GM03348 (cell line): ENCODE measurements at regions not wholly inside any gene's neighbourhood (a gene's known extent, or its start where the extent isn't known, plus 50 kb on each side); places are given as distances from the start of the nearest gene placed in this dataset.
"Not testable (repeated sequence)": the region's sequence is repeated elsewhere in the genome, so short reads cannot be mapped to it uniquely, and the experiment has no call there.

Experiments
- DNase-seq: peaks from one replicate; pipeline ENCODE4 v3.0.0; 2012; ENCODE audit warnings: low spot score

DNA sequence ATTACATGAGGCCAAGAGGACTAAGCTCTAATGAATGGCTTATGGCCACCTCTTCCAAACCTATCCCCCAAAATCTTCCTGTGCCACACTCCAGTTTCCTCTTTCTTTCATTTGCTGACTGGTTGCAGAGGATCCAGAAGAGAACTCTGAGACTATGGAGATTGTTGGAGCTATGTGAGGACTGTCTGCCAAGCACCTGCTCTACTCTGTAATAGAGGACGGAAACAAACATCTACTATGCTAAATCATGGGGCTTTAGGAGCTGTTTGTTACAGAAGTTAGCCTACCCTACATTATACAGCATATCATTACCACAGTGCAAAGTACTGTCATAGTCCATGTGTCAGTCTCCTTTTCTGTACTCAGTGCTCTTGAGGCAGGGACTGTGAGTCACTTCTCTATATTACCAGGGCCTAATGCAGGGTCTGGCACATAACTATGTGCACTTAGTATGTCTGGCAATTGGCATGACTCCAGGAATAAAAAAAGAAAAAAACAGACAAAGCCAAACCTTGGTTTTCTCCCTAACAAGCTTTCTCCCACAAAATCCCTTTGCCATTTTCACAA lies 95.1 kb downstream of the RPAP3 start:
- no peak for DNase-seq

DNA sequence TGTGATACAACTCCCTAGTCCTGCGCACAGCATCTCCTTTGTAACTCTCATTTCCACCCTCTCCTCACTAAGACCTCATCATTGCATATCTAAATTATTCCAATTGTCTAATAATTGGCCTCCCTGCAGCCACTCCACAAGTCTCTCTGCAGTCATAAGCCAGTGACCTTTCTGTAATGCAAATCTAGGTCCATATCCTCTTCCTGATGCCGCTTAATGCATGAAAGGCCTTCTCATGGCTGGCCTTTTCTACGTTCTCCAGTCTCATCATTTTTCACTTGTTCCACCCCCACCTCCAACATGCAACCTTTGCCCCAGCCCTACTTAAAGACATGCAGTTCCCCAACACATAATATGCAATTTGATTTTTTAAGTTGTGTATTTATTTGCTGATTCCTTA lies 96.0 kb downstream of the RPAP3 start:
- DNase-seq: no peak

DNA sequence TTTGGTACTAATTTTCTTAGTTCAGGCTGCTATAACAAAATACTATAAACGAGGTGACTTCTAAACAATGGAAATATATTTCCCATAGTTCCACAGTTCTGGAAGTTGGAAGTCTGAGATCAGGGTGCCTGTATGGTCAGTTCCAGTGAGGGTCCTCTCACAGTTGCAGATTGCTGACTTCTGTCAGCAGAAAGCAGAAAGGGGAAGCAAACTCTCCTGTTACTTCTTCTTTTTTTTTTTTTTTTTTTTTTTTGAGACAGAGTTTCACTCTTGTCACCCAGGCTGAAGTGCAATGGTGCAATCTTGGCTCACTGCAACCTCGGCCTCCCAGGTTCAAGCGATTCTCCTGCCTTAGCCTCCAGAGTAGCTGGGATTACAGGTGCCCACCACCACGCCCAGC lies 97.2 kb downstream of the RPAP3 start:
- not testable (repeated sequence) for DNase-seq

DNA sequence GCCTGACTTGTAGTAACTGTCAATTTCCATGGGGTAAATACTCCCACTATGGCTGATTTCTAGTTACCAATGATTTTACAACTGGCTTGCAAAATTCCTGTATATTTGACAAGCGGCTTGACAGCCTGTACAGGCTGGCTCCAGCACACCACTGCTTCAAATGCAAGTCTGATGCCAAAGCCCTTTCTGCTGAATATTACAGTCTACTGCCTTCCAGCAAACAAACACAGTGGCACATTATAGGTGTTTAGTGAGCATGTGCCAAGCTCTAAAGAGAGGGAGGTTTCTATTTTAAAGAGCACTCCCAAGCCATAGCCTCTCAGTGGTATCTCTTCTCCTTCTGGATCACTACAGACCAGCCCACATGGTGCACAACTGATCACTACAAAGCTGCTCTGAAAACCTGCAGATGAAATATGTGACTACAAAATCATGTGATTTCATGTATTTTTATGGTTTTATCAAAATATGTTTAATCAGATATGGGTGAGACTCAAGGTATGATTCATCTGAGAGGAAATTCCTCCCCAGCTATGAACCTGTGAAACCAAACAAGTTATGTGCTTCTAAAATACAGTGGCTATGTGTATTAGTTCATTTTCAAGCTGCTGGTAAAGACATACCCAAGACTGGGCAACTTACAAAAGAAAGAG lies 101.5 kb downstream of the RPAP3 start:
- no peak for DNase-seq

DNA sequence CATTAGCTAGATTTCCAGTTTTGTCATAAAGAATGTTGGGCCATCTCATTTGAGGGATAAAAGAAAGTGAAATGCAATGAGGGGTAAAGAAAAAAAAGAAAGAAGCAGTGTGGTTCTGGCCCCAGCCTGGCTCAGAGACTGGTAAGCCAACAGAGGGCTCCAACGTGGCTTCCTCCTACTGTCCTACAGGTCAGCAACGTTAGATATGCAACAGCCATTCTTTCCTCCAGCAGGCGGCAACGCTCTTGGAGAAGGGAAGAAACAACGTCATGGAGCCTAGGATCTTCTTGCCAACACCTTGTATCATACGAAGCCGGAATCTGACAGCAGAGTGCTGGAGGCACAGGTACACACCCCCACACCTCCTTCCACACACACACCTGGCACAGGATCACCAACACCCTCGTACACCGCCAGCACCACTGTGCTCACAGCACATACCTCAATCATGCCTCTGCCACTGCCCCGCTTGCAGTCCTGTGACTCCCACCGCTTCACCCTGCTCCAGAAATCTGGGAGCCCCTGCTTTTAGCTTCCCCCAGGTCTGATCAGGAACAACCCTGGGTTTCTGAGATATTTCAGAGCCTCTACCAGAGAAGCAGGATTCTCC lies 102.8 kb downstream of the RPAP3 start:
- no peak for DNase-seq

DNA sequence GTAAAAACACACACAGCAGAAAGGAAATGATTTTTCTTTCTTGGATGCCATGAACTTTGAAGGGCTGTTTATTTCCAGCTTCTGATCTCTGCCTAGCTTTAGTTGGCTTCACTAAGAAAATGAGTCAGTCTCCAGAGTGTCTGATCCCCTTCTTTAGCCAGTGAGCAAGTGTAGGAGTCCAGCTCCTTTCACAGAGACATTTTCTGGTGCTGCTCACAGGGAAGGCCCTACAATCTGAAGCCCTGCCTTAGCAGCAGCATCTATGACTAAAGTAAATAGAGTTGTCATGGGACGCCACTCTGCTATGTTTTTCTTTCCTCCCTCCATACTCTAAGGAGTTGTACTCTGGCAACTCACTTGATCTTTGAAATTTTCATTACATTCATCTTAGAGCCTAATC lies 103.5 kb downstream of the RPAP3 start:
- DNase-seq: peak; percentile 51

DNA sequence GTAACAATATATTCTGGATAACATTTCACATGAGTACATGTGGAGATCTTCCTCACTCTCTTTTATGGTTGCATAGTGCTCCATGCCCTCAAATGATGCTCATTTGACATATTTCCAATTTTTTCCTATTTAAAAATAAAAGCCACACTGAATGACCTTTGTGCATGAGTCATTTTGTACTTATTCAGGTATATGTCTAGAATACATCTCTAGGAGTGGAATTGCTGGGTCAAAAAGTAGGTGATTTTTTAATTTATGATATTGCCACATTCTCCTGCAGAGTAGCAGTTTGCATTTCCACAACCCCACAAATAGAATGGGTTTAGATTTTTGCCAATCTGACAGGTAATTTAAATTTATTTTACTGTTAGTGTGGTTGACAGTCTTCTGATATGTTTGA lies 104.8 kb downstream of the RPAP3 start:
- DNase-seq: no peak

DNA sequence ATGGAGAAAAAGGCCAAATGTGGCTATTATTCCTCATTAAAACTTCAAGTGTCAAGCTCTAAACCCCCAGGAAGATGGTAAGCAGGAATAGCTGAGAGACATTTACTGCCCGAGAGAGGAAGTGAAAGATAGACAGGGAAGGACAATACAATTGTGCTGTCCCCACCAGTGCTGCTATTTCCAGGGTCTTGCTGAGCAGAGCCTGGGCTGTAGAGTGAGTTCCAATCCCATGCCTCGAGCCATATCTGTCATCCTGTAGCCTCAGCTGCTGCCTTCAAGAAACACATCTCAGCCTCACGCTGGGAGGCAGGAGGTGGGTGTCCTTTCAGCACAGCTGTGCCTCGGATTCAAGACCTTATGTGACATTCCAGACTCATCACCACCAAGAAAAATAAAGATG lies 114.0 kb downstream of the RPAP3 start:
- DNase-seq: no peak

DNA sequence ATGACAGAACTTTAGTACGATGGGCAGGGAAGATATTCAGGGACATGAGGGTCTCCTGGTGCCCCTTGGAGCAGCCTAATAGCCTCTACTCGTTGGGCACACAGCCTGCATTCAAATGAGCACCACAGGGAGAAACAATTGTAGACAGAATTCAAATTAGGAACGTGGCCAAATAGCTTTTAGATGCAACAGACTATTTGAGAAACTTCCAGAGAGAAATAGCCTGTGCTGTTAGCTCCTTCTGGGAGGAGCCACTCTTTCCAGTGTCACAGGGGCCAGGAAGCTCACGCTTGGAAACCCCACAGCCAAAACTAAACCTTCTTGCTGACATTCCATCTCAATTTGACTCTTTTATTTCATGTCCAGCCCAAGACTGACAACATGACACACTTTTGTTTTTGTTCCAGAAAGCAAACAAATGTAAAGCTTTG lies 114.5 kb downstream of the RPAP3 start:
- DNase-seq: peak; percentile 54

DNA sequence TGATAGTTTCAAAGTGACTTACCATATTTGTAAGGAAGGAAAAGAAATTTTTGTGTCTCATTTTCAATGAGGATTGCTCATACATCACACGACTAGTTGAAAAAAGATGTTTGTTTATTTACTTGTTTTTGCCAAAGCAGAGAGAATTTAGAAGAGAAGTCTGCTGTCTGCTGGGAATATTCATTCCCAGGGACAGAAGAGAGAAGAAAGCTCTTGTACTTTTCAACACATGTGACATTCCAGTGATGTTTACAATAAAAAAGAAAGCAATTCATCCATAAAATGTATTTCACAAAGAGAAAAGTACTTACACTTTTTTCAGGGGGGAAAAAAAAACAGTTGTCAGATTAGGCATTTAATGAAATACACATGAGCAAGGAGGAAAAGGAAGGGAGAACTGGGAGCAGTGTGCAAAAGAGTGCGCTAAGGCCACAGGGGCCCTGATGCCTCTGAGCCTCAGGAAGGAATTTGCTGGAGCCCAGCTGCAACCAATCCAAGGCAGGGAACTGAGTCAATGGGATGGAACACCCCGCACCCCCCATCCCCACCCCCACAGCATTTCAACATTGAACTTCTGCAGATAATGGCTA lies 115.0 kb downstream of the RPAP3 start:
- DNase-seq: peak; percentile 46

DNA sequence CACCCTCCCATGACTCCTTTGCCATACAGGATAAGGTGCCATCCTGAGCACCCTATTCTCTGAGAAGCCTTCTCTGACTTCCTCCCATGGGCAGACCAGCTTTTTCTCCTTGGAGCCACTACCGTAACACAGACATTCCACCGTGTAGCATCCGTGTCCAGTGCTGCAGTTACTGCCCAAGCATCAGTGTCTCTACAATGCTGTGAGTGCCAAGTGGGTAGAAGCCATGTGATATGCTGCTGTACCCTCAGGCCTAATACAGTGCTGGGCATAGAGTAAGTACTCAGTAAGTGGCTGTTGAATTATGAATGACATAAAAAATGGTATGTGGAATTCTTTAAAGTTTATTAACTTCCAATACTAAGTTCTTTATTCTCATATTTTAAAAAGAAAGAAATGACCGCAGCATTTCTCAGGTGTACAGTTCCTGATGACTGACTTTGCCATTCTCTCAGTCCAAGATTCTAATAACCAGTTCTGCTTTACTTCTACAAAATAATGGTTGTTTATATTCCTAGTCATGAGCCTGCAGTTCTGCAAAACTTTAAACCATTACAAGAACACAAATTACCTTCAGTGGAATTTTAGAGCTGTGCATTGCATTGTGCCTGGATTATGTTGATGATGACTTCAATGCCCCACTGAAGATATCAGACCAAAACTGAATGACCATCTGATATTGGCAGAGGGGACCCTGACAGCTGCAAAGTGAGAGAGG lies 118.7 kb downstream of the RPAP3 start:
- DNase-seq: no peak

DNA sequence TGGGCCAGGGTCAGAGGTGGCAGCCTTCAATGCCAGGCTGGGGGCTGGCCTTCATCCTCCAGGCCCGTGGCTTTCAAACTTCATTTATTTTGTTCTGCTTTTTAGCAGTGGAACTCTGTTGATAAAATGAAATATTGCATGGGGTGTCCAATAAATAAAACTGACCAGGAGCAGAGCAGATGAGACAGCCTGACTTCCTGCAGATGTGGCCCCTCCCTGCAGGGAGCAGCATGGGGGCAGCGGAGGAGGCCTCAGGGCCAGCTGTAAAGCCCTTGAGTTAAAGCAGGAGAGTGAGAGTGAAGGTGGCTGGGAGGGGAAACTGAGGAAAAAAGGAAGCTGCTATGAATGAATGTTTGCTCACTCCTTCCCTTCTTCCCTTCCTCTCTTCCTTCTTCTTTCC lies 120.3 kb downstream of the RPAP3 start:
- DNase-seq: no peak

DNA sequence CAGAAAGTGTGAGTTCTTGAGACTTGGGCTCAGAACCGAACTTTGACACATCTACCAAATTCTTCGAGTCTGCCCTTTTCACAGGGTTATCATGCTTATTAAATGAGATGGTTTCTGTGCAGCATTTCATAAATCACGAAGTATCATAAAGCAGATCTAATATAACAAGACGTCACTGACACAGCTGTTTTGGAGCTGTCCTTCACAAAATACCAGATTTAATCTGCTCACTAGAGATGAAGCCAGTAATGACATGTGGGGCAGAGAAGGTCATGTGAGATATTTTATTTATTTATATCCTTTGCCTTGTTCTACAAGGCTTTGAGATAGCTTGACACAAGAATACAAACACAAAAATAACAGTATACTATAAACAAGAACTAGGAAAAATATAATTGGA lies 127.0 kb downstream of the RPAP3 start:
- no peak for DNase-seq

DNA sequence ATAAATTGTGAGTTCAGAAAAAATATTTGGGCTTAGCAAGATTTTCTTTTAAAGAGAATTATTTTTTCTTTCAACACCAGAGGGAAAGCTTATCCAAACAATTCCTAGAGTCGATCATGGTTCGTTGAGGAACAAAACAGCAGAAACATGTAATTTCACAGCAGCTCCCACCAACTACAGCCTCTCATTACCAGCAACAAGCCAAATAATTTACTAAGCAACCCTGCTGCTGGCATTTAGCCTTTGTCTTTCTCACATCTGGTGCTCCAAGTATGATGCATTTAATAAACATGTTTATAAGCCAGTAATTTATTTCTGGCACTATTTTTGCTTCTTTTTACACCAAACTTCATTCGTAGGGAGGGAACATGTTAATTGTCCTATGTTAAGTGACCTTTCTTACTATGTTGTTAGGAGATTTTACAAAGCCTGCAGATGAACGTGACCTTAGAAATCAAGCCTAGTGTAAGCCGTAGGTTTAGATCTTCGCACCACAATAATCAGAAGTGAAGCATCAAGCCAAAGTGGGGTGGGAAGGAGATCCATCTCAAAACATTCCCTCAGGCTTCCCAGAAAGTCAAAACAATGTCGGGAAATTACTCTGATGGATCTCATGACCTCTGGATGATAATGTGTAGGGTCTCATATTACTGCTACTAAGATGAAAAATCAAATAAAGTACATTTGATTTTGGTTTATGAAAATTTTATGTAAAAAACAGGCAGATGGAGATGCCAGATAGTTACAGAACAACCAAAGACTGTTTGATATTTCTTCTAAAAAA lies 128.4 kb downstream of the RPAP3 start:
- peak; percentile 31 for DNase-seq

DNA sequence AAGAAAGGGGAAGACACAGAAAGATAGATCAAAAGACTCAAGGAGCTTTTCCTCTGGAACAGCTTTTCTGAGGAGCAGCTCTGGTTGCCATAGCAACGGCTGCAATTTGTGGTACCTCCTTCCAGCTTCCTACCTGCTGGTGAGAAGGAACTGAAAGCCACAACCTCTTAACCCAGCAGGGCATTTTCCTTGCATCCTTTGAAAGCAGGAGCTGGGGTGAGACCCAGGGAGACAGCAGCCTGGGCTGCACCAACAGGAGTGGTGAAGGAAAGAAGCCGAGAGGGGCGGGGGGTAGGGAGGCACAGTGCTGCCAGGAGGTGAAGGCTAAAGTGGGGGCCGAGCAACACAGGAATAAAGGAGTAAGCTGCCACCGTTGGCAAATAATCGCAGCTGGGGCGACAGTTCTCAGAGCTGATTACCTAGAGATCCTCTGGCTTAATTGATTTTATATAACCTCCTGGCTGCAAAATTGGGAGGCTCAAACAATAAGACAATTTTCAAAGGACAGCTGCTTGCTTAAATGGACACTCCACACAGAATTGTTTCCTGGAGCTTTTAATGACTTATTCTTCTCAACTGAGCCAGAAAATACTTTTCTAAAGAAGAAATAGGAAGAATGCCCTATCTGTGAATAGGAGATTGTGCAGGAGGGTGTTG lies 129.4 kb downstream of the RPAP3 start:
- no peak for DNase-seq

DNA sequence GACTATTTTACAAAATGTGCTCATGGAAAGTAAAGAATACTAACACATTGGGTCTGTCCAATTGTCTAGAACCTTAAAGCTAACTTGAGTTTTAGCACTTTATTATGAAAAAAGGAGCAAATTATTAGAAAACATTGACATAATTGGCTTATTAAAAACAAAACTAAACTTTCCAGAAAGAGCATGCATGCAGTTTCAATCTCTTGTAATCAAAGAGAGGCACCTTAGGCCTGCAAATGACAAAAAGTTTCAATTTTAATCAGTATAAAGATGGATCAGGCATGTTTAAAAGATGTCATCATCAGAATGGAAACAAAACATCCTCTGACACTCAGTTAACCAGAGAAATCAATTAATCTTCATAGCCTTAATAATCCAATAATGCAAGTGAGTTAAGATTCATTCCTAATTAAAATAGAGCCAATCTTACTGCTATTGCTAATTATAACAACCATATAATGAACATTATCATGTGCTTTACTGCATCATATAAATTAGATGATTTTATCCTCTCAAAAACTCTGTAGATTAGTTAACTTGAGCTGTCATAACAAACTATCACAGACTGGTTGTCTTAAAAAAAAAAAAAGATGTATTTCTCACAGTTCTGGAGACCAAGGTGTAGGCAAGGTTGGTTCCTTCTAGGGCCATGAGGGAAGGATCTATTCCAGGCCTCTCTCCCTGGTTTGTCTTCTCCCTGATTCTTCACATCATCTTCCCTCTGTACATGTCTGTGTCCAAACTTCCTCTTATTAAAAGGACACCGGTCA lies 131.4 kb downstream of the RPAP3 start:
- no peak for DNase-seq

DNA sequence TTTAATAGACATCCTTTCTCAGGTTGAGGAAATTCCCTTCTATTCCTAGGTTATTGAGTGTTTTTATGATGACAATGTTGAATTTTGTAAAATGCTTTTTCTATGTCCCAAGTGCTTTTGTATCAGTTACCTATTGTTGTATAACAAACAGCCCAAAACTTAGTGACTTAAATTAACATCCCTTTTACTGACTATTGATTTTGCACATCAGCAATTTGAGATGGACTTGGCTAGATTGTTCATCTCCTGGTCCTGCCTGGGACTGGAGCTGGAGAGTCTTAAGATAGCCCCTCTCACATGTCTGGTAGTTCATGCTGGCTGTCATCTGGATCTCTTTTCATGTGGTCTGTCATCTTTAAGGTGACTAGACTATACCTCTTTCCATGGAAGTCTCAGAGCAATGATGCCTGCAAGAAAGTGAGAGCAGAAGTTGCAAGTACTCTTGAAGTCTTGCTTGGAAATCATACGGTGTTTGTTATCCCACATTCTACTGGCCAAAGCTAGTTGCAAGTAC lies 132.6 kb downstream of the RPAP3 start:
- no peak for DNase-seq

DNA sequence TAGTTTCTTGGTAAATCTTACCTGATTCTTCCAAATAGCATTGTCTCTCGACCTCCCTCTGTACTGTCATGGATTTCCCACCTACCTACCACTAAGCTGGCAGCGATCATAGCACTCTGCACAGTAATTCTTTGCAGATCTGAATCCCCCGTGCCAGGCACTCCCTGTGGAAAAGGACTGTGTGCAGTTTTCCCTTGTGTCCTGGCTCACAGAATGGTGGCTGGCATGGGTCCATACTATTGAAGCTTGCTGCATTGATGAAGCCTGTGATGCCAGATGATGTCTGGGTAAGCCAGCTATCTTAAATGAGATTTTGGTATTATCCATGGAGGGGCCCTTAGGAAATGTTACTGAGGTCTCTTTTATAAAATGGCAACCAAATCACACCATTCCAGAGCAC lies 135.7 kb downstream of the RPAP3 start:
- DNase-seq: no peak

DNA sequence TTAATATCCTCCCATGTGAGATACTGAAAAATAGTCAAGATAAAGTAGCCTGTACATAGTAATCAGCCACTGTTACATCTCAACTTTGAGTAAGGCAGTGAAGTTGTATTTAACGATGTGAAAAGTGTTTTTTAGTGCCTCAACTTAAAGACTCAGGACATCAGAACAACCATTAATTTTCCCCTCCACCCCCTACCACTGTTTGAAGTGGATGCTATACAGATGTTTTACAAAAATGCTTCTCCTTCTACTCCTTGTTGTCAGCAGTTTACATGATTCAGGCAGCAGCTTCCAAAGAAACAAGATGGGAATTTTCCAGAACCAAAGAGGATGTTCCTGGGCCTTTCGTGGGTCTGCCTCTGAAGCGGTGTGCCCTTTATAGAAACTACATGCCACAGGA lies 143.6 kb downstream of the RPAP3 start:
- DNase-seq: no peak

DNA sequence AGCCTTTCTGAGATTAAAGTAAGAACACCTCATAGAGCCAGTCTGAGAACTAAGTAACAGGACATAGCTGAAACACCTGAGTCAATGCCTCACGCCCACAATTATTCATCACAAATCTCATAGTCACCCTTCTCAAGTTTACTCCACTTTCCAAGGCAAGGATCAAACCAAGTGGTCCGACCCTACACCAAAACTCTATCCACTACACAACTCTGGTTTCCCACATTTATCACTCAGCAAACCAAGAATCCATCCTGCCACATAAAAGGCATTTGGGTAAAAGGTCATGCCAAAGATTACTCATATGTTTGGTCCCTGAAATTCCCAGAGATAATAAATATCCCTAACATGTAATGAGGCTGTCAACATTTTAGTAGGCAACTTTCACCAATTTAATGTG lies 144.1 kb downstream of the RPAP3 start:
- peak; percentile 21 for DNase-seq
